ENCODE measurements at regions not wholly inside any gene's neighbourhood (a gene's known extent, or its start where the extent isn't known, plus 50 kb on each side); places are given as distances from the start of the nearest gene placed in this dataset.

- no peak for TF ChIP-seq CTCF (IDR thresholded peaks at IDR 0.05)
- TF ChIP-seq POLR2A (IDR thresholded peaks at IDR 0.05), result no peak
Observed at GRCh38 chr11:104704888-104705287, 193.4 kb downstream of the CASP12 start.
